Prostate gland (tissue), 2 donors: ENCODE measurements at regions not wholly inside any gene's neighbourhood (a gene's known extent, or its start where the extent isn't known, plus 50 kb on each side); places are given as distances from the start of the nearest gene placed in this dataset.
"Not testable (repeated sequence)": the region's sequence is repeated elsewhere in the genome, so short reads cannot be mapped to it uniquely, and the experiment has no call there.

Experiments used
- POLR2A ChIP-seq: fragments of 450-650 bp; IDR thresholded peaks from one replicate; pipeline ENCODE4 v1.6.1; 2016; ENCODE audit warnings: antibody characterized with exemption, mild to moderate bottlenecking
- TF ChIP-seq, protein P1 (sequence below), 4 experiments: fragments of 200-600 bp in 2 of 4; fragments of 450-650 bp in 2 of 4; sonication (generic) in 2 of 4; IDR thresholded peaks; 1 replicate in 3 of 4; 2 replicates in 1 of 4; pipeline ENCODE4 v1.5.1; 2016 to 2019; ENCODE audit warnings: antibody characterized with exemption in 4 of 4, mild to moderate bottlenecking in 2 of 4, moderate library complexity in 2 of 4

DNA sequence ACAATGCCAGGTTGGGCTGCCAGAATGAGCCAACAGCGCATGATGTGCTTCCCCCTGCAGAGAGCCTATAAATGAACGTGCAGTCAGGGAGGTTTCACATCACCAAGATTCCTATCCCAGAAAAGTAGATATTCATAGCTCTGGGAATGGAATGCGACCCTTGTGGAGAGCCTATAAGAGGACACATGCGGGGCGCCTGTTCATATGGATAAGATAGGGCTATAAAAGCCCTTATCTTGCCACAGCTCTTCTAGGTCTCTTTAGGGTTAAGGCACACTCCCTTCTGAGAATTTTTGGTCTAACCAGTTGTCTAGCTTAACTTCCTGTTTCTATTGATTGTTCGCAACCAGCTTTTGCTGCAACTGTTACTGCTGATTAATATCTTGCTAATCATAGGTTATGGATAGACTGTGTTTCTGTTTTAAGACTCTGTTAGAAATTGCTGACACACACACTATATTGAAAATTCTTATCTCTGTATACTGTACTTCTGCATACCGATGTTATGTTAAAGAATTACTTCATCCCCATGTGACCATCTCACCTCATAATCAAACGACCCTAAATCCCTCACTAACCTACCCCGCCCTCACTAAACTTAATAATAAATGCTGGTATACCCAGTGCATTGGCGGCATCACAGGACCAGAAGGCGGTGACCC lies 74.4 kb upstream of the KIF2B start:
- TF ChIP-seq, protein P1, sequence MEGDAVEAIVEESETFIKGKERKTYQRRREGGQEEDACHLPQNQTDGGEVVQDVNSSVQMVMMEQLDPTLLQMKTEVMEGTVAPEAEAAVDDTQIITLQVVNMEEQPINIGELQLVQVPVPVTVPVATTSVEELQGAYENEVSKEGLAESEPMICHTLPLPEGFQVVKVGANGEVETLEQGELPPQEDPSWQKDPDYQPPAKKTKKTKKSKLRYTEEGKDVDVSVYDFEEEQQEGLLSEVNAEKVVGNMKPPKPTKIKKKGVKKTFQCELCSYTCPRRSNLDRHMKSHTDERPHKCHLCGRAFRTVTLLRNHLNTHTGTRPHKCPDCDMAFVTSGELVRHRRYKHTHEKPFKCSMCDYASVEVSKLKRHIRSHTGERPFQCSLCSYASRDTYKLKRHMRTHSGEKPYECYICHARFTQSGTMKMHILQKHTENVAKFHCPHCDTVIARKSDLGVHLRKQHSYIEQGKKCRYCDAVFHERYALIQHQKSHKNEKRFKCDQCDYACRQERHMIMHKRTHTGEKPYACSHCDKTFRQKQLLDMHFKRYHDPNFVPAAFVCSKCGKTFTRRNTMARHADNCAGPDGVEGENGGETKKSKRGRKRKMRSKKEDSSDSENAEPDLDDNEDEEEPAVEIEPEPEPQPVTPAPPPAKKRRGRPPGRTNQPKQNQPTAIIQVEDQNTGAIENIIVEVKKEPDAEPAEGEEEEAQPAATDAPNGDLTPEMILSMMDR (IDR thresholded peaks at IDR 0.05) = not testable (repeated sequence)
- TF ChIP-seq POLR2A = not testable (repeated sequence)
